DOHH2 (cell line): ENCODE measurements at regions not wholly inside any gene's neighbourhood (a gene's known extent, or its start where the extent isn't known, plus 50 kb on each side); places are given as distances from the start of the nearest gene placed in this dataset.

Experiments used
- EZH2phosphoT487 ChIP-seq: fragments of 200-600 bp; sonication (generic); IDR thresholded peaks from 2 replicates; pipeline ENCODE4 v1.6.1; 2017; ENCODE audit warnings: borderline replicate concordance, mild to moderate bottlenecking, antibody characterized with exemption, low read length, moderate library complexity, mixed read lengths
- TF ChIP-seq, protein P1 (sequence below): fragments of 200-600 bp; sonication (generic); IDR thresholded peaks from one replicate; pipeline ENCODE4 v1.5.1; 2014; ENCODE audit warnings: antibody characterized with exemption, mild to moderate bottlenecking, low read depth, low read length; ENCODE audit not compliant: poor library complexity, severe bottlenecking

DNA sequence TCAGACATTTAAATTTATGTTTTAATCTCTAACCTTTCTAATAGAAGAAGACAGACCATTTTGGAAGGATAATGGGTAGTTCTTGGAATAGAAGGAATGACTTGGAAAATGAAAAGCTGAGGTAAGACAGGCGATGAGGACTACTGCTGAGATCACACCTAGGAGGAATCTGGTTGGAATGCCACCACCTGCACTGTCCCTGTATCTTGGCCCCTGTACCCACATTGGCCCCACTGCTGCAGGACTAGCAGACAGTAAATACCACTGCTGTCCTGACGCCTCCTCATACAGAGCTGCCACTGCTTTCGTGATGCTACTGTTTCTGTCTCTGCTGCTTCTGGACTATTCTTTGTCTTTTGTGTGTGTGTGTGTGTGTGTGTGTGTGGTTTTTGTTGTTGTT, 359.8 kb downstream of the TMEM232 start:
- TF ChIP-seq, protein P1, sequence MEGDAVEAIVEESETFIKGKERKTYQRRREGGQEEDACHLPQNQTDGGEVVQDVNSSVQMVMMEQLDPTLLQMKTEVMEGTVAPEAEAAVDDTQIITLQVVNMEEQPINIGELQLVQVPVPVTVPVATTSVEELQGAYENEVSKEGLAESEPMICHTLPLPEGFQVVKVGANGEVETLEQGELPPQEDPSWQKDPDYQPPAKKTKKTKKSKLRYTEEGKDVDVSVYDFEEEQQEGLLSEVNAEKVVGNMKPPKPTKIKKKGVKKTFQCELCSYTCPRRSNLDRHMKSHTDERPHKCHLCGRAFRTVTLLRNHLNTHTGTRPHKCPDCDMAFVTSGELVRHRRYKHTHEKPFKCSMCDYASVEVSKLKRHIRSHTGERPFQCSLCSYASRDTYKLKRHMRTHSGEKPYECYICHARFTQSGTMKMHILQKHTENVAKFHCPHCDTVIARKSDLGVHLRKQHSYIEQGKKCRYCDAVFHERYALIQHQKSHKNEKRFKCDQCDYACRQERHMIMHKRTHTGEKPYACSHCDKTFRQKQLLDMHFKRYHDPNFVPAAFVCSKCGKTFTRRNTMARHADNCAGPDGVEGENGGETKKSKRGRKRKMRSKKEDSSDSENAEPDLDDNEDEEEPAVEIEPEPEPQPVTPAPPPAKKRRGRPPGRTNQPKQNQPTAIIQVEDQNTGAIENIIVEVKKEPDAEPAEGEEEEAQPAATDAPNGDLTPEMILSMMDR: no peak
- TF ChIP-seq EZH2phosphoT487: no peak
